ENCODE measurements at regions not wholly inside any gene's neighbourhood (a gene's known extent, or its start where the extent isn't known, plus 50 kb on each side); places are given as distances from the start of the nearest gene placed in this dataset.

DNA sequence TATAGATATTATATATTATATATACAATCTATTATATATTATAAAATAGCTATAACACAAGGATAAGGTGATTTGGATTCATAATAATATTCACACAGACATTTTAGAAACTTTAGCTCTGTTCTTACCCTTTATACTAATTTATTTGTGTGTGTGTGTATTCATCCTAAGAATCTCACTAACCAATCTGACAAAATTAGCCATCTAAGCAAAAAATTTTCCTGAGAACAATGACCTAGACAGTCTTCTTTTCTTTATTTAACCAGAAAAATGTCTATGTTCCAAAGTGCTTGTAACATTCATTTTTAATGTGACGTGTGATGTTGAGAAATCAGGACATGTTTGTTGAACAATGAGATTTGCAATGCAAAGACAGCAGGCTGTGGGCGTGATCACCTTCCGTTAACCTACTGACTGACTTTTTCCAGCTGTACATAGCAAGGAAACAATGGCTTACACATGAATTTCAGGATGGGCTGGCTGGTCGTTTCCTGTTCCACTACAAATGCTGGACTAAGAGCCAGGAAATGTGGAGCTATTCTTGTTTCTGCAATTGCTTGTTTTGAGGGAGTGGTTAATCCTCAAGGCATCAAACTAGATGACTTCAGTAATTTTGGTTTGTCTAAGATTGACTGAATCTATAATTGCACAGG, 634.6 kb upstream of the ARGLU1 start:
- no peak for DNase-seq

DNA sequence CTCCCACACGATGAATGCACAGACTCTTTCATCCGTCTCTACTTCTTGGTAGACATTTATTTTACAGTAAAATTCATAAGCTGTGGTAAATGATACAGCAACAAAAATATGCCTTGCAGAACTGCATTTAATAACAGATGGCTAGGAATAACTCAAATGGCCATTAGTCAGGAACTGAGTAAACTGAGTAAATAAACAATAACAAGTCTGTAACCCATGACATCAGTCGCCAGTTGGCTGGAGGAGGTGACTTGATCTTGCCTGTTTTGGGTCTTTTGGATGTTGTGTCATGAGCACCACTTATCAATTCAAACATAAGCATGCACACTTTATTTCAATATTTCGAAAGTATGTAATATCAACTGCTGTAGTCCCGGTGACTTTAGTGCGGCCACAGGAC, 632.6 kb upstream of the ARGLU1 start:
- DNase-seq = no peak

GRCh38 chr13:107192289-107192688, 624.4 kb upstream of the ARGLU1 start:
- DNase-seq = no peak

DNA sequence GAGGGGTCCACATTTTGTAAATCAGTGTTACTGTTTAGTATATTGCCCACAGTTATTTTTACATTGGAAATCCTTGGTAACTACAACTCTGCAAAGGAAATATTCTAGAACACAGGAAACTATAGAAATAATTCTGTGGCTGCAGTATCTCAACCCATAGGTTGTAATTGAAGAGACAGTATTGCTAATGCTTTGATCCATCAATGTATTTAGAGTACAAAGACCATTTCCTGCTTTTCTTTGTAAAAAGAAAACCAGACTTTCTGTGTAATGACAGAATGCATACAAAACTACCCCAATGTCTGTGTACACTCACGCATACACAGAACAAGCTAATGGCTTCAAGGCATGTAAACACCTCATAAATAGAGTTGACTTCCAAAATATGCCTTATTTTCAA, 622.1 kb upstream of the ARGLU1 start:
- no peak for DNase-seq

- DNase-seq = no peak
These were observed 618.0 kb upstream of the ARGLU1 start for GRCh38 chr13:107185889-107186288.

- DNase-seq = no peak
These were observed 602.5 kb upstream of the ARGLU1 start for GRCh38 chr13:107170270-107170931.

DNA sequence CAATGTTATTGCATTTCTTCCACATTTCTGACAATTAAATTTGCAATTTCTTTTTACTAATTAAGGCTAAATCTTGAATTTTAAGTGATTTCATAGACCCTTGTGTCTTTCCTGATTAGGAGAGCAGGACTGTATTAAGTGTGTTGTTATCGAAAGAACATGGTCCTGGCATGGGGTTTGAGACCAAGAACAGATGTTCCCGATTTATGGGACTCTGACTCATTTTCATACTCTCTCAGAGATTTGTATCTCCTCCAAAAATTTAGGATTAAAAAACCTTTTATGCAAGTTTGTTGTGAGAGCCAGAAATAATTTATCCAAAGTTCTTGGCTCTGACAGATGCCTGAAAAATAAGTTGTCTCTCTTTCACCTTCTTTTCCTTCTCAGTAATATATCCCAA, 589.3 kb upstream of the ARGLU1 start:
- no peak for DNase-seq

DNA sequence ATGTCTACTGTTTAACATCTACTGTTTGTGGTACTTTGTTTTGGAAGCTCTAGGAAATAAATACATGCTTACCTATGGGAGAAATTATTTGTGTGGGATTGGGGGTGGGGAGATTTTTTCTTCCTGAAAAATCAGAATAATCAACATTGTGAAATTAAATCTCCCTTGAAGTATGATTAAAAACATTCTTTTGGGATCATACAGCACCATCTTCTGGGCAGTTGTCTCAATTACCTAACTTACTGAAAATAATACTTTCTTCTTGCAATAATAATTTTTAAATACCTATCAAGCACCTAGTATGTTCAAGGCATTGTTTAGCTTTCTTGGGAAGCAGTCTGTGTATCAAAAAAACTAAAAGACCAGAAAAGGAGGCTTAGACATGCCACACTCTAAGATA, 576.5 kb upstream of the ARGLU1 start:
- DNase-seq = no peak

DNA sequence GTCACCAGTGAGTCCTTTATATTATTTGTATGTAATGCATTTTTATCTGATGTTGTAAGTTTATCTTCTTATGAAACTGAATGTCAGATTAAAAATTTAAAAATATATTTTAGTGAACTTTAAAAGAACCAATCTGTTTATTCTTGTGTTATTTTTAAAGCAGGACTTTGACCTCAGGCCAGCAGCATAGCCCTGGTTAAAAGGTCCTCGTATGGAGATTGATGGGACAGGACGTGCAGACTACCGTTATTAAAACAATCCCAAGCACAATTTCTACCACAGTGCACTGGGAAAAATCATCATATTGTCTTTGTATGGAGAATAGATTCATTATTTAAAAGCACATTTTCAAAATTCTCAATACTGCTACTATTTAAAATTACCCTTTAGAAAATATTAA, 573.8 kb upstream of the ARGLU1 start:
- DNase-seq = no peak

DNA sequence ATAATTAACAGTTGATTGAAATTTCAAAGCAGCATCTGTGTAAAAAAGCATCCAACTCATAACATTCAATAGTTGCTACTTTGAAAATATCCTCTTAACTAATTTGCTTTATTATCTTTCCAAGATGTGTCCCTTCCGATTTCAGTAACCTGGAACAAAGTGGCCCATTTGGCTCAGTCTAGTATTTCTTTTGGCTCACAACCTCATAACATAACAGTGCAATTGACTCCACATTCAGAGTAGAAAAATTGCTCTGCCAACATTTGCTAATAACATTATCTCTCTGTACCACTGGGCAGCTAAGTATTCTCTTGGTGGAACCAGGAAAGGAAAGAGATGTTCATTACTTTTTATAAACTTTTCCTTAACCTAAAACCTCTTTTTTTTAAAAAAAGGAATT, 571.1 kb upstream of the ARGLU1 start:
- no peak for DNase-seq

GRCh38 chr13:107138486-107138885, 570.5 kb upstream of the ARGLU1 start:
- no peak for DNase-seq

- DNase-seq = no peak
These were observed 566.0 kb upstream of the ARGLU1 start for GRCh38 chr13:107133950-107134349.

- DNase-seq = no peak
These were observed 562.6 kb upstream of the ARGLU1 start for GRCh38 chr13:107130566-107130965.

DNA sequence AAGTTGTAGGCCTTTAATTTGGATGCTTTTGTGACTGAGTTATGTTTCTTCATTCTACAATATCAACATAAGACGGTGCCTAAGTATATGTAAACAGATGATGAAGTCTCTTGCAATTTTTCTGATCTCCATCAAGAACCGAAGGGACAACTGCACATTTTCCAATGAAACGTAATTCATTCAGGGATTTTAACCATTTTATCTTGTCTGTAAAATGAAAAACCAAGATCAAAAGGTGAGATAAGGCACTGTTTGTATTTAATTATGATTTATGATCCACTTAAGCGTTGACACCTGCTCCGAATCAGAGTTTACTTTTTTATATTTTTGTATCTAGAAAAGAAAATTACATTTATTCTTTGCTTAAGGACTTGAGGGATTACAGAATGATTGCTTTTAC, 556.8 kb upstream of the ARGLU1 start:
- no peak for DNase-seq

DNA sequence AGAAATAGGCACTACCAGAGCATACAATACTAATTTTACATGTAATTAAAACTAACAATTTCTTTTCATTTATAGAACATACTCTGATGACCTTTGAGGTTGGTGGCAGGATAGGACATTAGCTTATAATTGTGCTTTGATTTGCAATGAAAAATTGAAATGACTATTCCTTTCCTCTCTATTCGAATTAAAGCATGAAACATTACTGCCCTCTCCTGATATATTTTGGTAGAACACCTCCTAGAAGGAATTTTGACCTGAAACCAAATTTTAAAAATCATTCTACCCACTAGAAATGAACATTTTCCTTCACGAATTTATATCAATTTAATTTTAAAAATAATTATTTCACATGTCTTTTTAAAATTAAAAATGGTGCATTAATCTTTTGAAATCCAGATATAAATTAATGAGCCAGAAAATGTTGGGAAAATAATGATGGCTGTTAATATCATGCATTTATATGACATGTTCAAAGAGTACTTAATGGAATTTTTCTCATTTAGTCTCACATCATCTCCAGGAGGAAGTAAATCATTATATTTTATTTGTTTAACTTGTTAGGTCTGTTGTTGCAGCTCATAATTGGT, 556.3 kb upstream of the ARGLU1 start:
- peak; percentile 38 for DNase-seq

- no peak for DNase-seq
These were observed 553.9 kb upstream of the ARGLU1 start for GRCh38 chr13:107121793-107122192.

DNA sequence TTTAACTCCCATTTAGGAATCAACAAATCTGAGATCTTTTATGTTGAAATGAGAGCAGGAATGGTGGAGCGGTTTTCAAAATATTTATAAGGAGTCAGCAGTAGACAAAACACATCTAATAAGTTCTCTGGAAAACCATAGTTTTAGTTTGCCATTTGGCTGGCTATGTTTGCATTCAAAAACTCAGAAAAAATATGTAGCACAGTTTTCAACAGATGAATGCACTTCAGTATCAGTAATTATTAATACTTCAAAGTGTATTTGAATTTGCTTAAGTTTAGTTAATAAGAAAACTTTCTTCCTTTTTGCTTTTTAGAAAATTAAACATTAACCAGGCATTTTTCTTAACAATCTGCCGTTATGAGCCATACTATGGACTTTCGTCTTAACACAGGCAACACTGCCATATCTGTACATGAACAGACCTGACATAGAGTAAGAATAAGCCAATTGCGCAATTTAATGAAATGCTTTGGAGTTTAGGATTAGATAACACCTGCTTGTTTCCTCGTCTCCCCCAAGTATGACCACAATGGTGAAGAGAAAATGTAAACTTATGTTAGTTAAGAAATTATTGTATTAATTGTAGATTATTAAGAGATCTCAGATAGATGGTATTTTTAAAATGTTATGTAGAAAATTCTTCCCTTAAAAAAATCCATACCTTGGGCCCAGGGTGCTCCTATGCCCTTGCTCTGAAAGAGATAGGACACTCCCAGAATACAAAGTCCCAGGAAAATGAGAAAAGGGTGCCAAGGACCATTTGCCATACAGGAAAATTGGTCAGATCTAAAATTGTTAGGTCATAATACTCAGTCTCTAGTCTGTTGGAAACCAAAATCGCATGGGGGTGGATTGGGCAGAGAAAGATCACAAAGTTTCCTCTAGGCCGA, 552.3 kb upstream of the ARGLU1 start:
- DNase-seq = no peak

DNA sequence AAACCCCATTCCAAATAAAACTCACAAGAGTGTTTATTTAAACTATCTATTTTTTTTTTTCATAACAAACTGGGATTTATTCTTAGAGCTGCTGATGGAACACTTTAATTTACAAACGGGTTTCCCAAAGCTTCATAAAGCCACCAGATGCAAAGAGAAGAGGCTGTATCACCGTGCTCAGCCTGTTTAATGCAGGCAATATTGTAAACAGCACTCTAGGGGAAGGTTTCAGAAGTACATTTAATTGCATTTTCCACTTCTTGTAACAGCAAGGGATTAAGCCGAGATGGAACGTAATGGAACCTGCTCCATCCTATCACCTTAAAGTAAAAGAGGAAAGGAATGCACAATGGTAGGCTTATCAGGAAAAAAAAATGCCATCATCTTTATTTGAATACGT, 550.6 kb upstream of the ARGLU1 start:
- DNase-seq = no peak

- no peak for DNase-seq
These were observed 549.5 kb upstream of the ARGLU1 start for GRCh38 chr13:107117327-107118012.

DNA sequence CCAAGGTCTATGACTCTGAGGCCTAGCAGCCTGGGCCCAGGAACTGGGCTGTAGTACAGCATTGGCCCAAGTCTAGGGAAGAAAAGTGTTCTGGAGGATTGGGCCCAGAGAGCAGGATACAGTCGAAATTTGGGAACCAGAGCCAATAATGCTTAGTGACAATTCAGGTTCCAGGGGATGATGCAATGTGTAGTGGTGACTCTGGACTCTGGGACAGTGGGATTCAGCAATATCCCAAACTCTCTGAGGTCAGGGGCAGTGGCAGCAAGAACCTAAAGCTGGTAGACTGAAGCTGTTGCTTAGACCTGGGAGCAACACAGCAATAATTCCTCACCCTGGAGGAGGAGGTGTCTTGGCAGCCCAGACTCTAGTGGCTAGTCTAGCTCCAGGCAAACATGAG, 545.5 kb upstream of the ARGLU1 start:
- DNase-seq = no peak

DNA sequence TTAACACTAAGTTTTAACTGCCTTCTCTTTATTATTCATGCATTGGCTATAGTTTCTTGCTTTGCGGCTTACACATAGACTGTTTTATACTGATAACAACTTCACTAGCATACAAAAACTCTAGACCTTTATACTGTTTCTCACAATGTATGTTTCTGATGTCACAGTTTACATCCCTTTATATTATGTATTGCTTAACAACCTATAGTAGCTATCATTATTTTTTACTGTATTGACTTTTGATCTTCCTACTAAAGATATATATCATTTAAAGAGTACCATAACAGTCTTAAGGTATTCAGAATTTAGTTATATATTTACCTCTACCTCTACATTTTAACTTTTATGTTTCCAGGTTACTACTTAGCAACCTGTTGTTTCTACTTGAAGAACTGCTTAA, 543.3 kb upstream of the ARGLU1 start:
- no peak for DNase-seq

DNA sequence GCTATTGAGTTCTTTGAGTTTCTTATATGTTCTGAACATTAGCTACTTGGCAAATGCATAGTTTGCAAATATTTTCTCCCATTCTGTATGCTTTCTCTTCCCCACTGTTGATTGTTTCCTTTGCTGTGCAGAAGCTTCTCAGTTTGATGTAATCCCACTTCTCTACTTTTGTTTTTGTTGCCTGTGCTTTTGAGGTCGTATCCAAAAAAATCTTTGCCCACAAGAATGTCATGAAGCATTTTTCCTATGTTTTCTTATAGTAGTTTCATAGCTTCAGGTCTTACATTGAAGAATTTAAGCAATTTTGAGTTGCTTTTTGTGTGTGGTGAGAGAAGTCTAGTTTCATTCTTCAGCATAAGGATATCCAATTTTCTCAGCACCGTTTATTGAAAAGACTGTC, 536.7 kb upstream of the ARGLU1 start:
- no peak for DNase-seq
